ENCODE measurements at regions not wholly inside any gene's neighbourhood (a gene's known extent, or its start where the extent isn't known, plus 50 kb on each side); places are given as distances from the start of the nearest gene placed in this dataset.

DNA sequence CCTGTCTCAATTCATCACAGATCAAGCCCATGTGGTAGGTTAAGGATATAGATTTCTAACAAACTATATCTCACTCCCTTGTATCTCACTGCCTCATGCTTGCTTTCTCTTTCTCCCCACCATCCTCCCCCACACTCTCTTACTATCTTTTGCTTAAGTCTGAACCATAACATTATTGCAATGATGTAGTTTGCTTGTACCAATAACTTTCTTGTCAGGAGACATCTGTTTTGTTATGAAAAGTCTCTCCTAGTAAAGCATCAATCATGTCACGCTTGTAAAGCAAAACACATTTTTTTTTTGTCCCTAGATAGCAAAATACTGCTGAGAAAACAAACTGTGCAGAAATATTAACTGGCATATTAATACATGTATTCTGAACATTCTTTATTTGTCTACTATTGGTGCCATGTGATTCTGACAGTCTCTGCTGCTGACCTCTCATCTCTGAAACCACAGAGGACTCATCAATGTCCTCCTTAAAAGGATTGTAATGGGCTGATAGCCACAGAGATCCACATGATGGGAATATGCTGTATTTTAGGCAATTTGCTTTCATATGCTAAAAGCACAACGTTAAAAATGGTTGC, 217.5 kb downstream of the VEGFC start (continued):
- no peak for TF ChIP-seq THAP9 (CRISPR knock-in tag; IDR thresholded peaks at IDR 0.05; ENCODE audit: borderline replicate concordance)

DNA sequence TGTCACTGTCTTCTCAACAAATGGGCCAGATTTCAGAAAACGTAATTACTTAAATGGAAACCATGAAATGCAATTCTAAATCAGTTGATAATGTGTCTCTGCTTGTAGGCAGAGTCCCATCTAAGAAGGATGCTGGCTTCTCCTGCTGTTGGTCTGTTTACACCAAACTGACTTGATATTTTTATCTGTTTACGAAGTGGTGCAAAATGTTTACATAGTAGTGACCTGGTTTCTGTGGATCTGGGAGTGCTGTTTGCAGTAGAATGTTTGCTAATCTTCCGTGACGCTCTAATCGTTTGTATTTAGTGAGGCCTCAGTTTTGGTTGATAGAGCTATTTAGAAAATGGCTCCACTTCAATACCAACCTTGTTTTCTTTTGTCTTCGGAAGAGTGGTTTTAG, 213.5 kb downstream of the VEGFC start:
- H2AFZ ChIP-seq (ENCODE audit: low read length), result no peak overlapping the region
- CTCF ChIA-PET (ENCODE audit: low intra/inter-chr PET ratio, low total read pairs), result no interaction called here

More for the DNA sequence above, 213.5 kb downstream of the VEGFC start:
- Histone ChIP-seq H3K9ac (ENCODE audit: insufficient read depth, low read depth, low read length) (no peak overlapping the region), H3K4me2 (ENCODE audit: low read depth, low read length) (no peak overlapping the region), H3K79me2 (ENCODE audit: insufficient read depth, low read length) (no peaks in the 10 kb centered on the region), H3K4me1 (ENCODE audit: insufficient read depth, low read length) (no peaks in the 10 kb centered on the region), H3K27ac (ENCODE audit: extremely low read length, insufficient read depth, low read length) (no peak overlapping the region), H3K4me3 (replicated peaks in 1 of 3; ENCODE audit: insufficient read depth in 1 of 3, low read depth in 2 of 3, low read length in 3 of 3) (no peak overlapping the region), H4K20me1 (ENCODE audit: insufficient read depth, low read length) (no peaks in the 10 kb centered on the region), H3K9me3 (ENCODE audit: low read length) (no peaks in the 10 kb centered on the region), H3K27me3 (ENCODE audit: control insufficient read depth in 1 of 2, insufficient read depth in 2 of 2, low read length in 2 of 2) (no peaks in the 10 kb centered on the region), H3K36me3 (replicated peaks in 1 of 2; ENCODE audit: control insufficient read depth in 1 of 2, insufficient read depth in 2 of 2, low read length in 2 of 2) (no peaks in the 10 kb centered on the region)
- DNase-seq (ENCODE audit: low spot score) (no peak), FAIRE-seq (no peak), ATAC-seq (no peak)
- POLR2A ChIA-PET, result no interaction called here
- WGBS (ENCODE audit: low lambda C conversion rate), result 0% methylated on average over 6 of the region's 6 CpGs
- intact Hi-C loops (cut with micrococcal nuclease; ENCODE audit: unreplicated experiment), result no loop called here
- in situ Hi-C loops (cut with HindIII; ENCODE audit: extremely low pct_ligation_motif_present, low pct_unique_long_range_greater_than_20kb), result no loop called here
- TF ChIP-seq HNRNPUL1 (IDR thresholded peaks at IDR 0.05; ENCODE audit: low read depth, low read length), result no peak
- TF ChIP-seq TBL1XR1 (IDR thresholded peaks at IDR 0.05; ENCODE audit: borderline replicate concordance, low read length, partially characterized antibody), result no peak
- TF ChIP-seq, protein P1, sequence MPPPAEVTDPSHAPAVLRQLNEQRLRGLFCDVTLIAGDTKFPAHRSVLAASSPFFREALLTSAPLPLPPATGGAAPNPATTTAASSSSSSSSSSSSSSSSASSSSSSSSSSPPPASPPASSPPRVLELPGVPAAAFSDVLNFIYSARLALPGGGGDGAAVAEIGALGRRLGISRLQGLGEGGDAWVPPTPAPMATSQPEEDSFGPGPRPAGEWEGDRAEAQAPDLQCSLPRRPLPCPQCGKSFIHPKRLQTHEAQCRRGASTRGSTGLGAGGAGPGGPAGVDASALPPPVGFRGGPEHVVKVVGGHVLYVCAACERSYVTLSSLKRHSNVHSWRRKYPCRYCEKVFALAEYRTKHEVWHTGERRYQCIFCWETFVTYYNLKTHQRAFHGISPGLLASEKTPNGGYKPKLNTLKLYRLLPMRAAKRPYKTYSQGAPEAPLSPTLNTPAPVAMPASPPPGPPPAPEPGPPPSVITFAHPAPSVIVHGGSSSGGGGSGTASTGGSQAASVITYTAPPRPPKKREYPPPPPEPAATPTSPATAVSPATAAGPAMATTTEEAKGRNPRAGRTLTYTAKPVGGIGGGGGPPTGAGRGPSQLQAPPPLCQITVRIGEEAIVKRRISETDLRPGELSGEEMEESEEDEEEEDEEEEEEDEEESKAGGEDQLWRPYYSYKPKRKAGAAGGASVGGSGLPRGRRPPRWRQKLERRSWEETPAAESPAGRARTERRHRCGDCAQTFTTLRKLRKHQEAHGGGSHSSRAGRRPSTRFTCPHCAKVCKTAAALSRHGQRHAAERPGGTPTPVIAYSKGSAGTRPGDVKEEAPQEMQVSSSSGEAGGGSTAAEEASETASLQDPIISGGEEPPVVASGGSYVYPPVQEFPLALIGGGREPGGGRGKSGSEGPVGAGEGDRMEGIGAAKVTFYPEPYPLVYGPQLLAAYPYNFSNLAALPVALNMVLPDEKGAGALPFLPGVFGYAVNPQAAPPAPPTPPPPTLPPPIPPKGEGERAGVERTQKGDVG (CRISPR knock-in tag; IDR thresholded peaks at IDR 0.05; ENCODE audit: borderline replicate concordance), result no peak
- no peak for TF ChIP-seq ZNF776 (CRISPR knock-in tag; IDR thresholded peaks at IDR 0.05)
- TF ChIP-seq, protein P2, sequence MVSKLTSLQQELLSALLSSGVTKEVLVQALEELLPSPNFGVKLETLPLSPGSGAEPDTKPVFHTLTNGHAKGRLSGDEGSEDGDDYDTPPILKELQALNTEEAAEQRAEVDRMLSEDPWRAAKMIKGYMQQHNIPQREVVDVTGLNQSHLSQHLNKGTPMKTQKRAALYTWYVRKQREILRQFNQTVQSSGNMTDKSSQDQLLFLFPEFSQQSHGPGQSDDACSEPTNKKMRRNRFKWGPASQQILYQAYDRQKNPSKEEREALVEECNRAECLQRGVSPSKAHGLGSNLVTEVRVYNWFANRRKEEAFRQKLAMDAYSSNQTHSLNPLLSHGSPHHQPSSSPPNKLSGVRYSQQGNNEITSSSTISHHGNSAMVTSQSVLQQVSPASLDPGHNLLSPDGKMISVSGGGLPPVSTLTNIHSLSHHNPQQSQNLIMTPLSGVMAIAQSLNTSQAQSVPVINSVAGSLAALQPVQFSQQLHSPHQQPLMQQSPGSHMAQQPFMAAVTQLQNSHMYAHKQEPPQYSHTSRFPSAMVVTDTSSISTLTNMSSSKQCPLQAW (CRISPR knock-in tag; IDR thresholded peaks at IDR 0.05), result no peak
- no TSS peak for BruUV-seq (replicated peaks)
